HepG2 (cell line): ENCODE measurements at regions not wholly inside any gene's neighbourhood (a gene's known extent, or its start where the extent isn't known, plus 50 kb on each side); places are given as distances from the start of the nearest gene placed in this dataset.

Experiments used
- FOXA1 ChIP-seq, 2 experiments: fragments of 450-650 bp in 1 of 2; sonication (generic) in 1 of 2; formaldehyde crosslinking in 1 of 2; IDR thresholded peaks; 2 replicates each; pipeline versions ENCODE4 v1.4.0 to v1.6.1; 2016 to 2020; ENCODE audit warnings: missing genetic modification reagents in 1 of 2
- IKZF1 ChIP-seq: fragments of 450-650 bp; IDR thresholded peaks from 2 replicates; pipeline ENCODE4 v1.7.1; 2016
- JUNB ChIP-seq: sonication (generic); formaldehyde crosslinking; IDR thresholded peaks from 2 replicates; pipeline ENCODE4 v1.8.0; 2022; ENCODE audit warnings: missing genetic modification reagents, mild to moderate bottlenecking, borderline replicate concordance
- NR2F2 ChIP-seq: IDR thresholded peaks from 2 replicates; pipeline ENCODE4 v1.6.1; 2012; ENCODE audit warnings: low read depth, inconsistent platforms, borderline replicate concordance
- ONECUT2 ChIP-seq: sonication (generic); formaldehyde crosslinking; IDR thresholded peaks from 2 replicates; pipeline ENCODE4 v1.4.0; 2020; ENCODE audit warnings: missing genetic modification reagents
- RFX1 ChIP-seq: fragments of 450-650 bp; IDR thresholded peaks from 2 replicates; pipeline ENCODE4 v1.6.1; 2017
- RFXANK ChIP-seq: IDR thresholded peaks from 2 replicates; pipeline ENCODE4 v1.6.1; 2016
- RXRB ChIP-seq: IDR thresholded peaks from 2 replicates; pipeline ENCODE4 v1.6.1; 2016; ENCODE audit warnings: borderline replicate concordance, missing genetic modification reagents, missing compliant biosample characterization
- ZNF496 ChIP-seq: sonication (generic); formaldehyde crosslinking; IDR thresholded peaks from 2 replicates; pipeline ENCODE4 v1.8.1; 2023; ENCODE audit warnings: mild to moderate bottlenecking, moderate library complexity, missing genetic modification reagents; ENCODE audit not compliant: insufficient replicate concordance
- ZNF598 ChIP-seq: sonication (generic); formaldehyde crosslinking; IDR thresholded peaks from 2 replicates; pipeline ENCODE4 v1.5.1; 2020; ENCODE audit warnings: mild to moderate bottlenecking, missing genetic modification reagents, borderline replicate concordance
- ZNF670 ChIP-seq: sonication (generic); formaldehyde crosslinking; IDR thresholded peaks from 2 replicates; pipeline ENCODE4 v1.8.0; 2022; ENCODE audit warnings: mild to moderate bottlenecking, missing genetic modification reagents, borderline replicate concordance
- TF ChIP-seq, protein P1 (sequence below): sonication (generic); formaldehyde crosslinking; IDR thresholded peaks from 2 replicates; pipeline ENCODE4 v1.4.0; 2020; ENCODE audit warnings: mild to moderate bottlenecking, missing genetic modification reagents
- TF ChIP-seq, protein P2 (sequence below): sonication (generic); formaldehyde crosslinking; IDR thresholded peaks from 2 replicates; pipeline ENCODE4 v1.8.0; 2022; ENCODE audit warnings: missing genetic modification reagents, mild to moderate bottlenecking, borderline replicate concordance
- TF ChIP-seq, protein P3 (sequence below): sonication (generic); formaldehyde crosslinking; IDR thresholded peaks from 2 replicates; pipeline ENCODE4 v1.4.0; 2020; ENCODE audit warnings: missing genetic modification reagents, borderline replicate concordance

DNA sequence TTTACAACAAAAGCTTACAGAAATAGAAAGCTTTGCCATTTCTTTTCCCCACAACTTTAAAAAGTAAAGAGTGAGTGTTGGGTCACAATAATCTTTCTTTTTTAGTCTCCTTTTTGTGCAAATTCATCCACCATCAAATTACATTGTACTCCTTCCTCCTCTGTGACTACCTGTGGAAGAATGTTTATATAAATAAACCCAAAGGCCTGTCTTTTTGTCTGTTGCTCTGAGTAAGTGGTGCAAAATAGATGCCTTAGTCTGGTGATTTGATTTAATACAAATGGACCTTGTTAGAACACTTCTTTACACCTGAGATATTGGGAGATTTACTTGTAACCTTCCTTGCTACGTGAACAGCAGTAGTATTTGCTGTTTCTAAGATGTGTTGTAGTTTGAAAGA, 53.5 kb upstream of the TAF11L2 start (continued):
- TF ChIP-seq IKZF1: no peak
- no peak for TF ChIP-seq ONECUT2 (CRISPR knock-in tag)
- TF ChIP-seq FOXA1 (IDR thresholded peaks at IDR 0.05): no peak
- no peak for TF ChIP-seq FOXA1 (CRISPR knock-in tag; IDR thresholded peaks at IDR 0.05)
- TF ChIP-seq RFX1: no peak
- TF ChIP-seq, protein P1, sequence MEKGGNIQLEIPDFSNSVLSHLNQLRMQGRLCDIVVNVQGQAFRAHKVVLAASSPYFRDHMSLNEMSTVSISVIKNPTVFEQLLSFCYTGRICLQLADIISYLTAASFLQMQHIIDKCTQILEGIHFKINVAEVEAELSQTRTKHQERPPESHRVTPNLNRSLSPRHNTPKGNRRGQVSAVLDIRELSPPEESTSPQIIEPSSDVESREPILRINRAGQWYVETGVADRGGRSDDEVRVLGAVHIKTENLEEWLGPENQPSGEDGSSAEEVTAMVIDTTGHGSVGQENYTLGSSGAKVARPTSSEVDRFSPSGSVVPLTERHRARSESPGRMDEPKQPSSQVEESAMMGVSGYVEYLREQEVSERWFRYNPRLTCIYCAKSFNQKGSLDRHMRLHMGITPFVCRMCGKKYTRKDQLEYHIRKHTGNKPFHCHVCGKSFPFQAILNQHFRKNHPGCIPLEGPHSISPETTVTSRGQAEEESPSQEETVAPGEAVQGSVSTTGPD: no peak
- TF ChIP-seq, protein P2, sequence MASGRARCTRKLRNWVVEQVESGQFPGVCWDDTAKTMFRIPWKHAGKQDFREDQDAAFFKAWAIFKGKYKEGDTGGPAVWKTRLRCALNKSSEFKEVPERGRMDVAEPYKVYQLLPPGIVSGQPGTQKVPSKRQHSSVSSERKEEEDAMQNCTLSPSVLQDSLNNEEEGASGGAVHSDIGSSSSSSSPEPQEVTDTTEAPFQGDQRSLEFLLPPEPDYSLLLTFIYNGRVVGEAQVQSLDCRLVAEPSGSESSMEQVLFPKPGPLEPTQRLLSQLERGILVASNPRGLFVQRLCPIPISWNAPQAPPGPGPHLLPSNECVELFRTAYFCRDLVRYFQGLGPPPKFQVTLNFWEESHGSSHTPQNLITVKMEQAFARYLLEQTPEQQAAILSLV (CRISPR knock-in tag): no peak
- no peak for TF ChIP-seq JUNB (CRISPR knock-in tag)
- TF ChIP-seq ZNF598: no peak
- no peak for TF ChIP-seq RXRB (CRISPR knock-in tag)
- TF ChIP-seq RFXANK: no peak
- TF ChIP-seq ZNF670: no peak
- TF ChIP-seq NR2F2: no peak
- TF ChIP-seq ZNF496 (CRISPR knock-in tag): no peak
- TF ChIP-seq, protein P3, sequence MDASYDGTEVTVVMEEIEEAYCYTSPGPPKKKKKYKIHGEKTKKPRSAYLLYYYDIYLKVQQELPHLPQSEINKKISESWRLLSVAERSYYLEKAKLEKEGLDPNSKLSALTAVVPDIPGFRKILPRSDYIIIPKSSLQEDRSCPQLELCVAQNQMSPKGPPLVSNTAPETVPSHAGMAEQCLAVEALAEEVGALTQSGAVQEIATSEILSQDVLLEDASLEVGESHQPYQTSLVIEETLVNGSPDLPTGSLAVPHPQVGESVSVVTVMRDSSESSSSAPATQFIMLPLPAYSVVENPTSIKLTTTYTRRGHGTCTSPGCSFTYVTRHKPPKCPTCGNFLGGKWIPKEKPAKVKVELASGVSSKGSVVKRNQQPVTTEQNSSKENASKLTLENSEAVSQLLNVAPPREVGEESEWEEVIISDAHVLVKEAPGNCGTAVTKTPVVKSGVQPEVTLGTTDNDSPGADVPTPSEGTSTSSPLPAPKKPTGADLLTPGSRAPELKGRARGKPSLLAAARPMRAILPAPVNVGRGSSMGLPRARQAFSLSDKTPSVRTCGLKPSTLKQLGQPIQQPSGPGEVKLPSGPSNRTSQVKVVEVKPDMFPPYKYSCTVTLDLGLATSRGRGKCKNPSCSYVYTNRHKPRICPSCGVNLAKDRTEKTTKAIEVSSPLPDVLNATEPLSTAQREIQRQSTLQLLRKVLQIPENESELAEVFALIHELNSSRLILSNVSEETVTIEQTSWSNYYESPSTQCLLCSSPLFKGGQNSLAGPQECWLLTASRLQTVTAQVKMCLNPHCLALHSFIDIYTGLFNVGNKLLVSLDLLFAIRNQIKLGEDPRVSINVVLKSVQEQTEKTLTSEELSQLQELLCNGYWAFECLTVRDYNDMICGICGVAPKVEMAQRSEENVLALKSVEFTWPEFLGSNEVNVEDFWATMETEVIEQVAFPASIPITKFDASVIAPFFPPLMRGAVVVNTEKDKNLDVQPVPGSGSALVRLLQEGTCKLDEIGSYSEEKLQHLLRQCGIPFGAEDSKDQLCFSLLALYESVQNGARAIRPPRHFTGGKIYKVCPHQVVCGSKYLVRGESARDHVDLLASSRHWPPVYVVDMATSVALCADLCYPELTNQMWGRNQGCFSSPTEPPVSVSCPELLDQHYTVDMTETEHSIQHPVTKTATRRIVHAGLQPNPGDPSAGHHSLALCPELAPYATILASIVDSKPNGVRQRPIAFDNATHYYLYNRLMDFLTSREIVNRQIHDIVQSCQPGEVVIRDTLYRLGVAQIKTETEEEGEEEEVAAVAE (CRISPR knock-in tag): no peak
